ENCODE measurements at regions not wholly inside any gene's neighbourhood (a gene's known extent, or its start where the extent isn't known, plus 50 kb on each side); places are given as distances from the start of the nearest gene placed in this dataset.
"Not testable (repeated sequence)": the region's sequence is repeated elsewhere in the genome, so short reads cannot be mapped to it uniquely, and the experiment has no call there.

DNA sequence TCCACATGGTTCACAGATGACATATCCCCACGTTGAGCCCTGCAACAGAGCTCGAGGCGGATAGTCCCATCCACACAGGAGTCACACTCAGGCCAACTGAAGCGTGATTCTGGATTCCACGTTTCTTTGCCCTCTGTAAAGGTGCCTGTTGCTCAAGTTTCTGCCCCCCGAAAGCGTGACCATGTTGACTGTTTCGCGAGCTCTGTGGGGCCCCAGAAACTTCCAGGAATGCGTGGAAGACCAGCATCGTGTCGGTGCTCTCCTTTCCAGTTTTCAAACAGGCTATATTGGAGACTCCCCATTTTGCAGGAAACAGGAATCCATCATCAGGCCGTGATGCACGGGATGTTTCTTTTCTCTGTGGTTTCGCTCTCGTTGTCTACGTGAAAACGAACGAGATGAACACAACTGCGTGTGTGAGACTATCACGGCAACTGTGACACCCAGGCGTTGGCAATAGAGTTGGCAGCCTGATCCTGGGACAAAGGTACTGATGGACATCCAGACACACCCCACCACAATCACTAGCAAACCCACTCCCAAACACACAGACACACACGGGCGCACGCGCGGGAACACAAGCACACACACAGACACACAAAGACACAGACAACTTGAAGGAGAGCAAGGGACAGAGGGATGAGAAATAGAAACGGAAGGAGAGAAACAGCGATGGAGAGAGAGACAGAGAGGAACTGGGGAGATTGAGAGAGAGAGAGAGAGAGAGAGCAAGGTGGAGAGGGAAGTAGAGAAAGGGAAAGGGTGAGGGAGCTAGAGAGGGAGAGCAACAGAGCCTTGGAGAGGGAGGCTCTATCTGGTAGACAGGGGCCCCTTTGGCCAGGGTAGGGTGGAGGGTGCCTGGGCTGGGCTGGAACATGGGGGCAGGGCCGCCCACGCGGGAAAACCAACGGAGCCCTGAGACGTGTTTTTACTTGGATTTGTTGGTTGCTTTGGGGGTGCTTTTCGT lies 1609.3 kb downstream of the SPATA31A7 start:
- peak; percentile 49 for DNase-seq (ENCODE audit: low read depth)

DNA sequence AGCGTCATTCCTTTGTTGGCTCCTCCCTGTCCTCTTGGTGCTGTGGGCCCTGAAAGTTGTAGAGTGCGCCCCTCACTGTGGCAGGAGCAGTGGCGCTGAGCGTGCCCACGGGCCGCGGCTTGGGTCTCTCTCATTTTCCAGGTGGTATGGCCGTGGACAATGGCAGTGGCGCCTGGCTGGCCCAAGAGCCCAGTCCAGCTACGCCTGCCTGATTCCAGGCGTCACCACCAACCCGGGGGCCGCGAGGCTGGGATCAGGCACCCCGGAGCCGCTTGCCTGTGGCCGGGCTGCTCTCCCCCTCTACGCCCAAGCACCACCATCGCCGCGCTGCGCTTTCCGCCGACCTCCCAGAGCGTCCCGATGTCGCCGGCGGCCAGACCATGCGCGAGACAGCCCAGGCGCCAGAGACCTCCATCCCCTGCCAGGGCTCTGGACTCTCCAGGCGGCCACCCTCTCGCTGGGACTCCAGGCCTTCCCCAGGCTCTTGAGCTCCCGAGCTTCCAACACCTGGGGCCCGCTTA lies 1610.1 kb downstream of the SPATA31A7 start:
- peak; percentile 36 for DNase-seq (ENCODE audit: low read depth)

DNA sequence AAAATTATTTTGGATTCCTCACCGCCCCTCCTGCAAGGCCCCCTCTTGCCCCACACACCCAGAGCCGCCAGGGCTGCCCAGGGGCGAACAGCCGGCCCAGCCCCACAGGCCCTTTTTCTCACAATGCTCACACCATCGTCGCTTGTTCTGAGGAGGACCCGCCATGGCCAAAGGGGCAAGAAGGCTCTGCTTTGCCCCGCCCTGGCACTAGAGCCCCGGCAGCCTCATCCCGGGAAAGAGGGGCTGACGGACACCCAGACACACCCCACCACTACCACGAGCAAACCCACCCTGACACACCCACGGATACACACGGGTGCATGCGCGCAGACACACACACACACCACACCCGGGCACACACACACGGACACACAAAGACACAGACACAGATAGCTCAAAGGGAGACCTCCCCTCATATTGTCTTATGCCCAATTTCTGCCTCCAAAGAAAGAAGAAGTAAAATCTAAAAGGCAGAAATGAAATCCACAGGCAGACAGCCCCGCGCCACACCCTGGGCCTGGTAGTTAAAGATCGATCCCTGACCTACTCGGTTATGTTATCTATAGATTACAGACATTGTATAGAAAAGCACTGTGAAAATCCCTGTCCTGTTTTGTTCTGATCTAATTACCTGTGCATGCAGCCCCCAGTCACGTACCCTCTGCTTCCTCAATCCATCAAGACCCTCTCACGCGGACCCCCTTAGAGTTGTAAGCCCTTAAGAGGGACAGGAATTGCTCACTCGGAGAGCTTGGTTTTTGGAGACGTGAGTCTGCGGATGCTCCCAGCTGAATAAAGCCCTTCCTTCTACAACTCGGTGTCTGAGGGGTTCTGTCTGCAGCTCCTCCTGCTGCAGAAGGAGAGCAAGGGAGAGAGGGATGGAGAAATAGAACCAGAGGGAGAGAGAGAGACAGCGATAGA lies 1610.9 kb downstream of the SPATA31A7 start:
- DNase-seq (ENCODE audit: low read depth), result peak; percentile 31

DNA sequence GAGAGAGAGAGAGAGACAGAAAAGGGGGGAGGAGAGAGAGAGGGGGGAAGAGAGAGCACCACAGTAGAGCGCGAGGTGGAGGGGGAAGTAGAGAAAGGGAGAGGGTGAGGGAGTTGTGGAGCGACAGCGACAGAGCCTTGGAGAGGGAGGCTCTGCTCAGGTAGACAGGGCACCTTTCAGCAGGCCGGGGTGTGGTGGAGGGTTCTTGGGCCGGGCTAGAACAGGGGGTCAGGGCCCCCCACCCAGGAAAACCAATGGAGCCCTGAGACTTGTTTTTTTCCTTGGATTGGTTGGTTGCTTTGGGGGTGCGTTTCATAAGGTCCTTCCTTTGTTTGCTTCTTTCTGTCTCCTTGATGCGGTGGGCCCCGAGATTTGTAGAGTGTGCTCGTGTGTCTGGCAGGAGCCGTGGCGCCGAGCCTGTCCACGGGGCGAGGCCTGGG lies 1611.6 kb downstream of the SPATA31A7 start:
- not testable (repeated sequence) for DNase-seq (ENCODE audit: low read depth)

DNA sequence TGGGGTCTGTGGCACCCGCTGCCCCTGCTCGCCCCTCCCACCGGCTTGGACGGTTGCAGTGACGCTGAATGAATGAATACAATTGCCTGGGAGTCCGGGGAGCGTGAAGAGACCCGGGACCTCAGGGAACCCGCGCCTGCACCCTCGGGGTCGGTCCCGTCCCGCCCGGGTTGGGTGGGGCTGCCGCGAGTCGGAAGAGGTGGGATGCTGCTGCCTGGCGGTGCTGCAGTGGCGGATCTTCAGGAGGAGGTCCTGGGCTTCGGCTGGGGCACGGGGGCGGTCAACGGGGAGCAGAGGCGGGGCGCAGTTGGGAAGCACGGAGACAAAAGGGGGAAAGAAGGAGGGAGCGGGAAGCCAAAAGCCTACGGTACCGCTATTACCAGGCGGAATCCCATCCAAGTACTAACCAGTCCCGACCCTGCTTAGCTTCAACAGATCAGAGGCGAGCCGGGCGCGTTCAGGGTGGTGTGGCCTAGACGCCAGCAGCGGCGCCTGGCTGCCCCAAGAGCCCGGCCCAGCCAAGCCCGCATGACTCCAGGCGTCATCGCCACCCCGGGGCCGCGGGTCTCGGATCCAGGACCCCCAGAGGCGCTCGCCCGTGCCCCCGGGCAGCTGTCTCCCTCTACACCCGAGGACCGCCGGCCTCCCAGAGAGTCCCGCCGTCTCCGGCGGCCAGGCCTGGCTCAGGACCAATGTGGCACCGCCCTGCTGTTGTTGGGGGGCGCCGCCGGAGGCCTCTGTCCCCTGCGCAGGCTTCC lies 1612.3 kb downstream of the SPATA31A7 start:
- DNase-seq (ENCODE audit: low read depth), result peak; percentile 89

DNA sequence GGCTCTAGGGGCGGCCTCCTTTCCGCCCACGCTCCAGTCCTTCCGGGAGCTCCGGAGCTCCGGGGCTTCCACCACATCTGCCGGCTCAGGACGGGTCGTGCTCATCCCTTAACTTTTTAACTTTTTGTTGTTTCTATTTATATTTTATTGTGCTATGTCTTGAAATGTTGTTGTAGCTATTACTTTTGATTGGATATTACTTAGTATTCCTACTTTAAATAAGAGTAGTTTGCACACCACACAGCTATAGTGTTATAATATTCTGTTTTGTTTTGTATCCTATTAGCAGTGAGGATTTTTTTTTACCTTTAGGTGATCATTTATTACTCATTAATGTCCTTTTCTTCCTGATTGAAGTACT lies 1612.9 kb downstream of the SPATA31A7 start:
- not testable (repeated sequence) for DNase-seq (ENCODE audit: low read depth)

DNA sequence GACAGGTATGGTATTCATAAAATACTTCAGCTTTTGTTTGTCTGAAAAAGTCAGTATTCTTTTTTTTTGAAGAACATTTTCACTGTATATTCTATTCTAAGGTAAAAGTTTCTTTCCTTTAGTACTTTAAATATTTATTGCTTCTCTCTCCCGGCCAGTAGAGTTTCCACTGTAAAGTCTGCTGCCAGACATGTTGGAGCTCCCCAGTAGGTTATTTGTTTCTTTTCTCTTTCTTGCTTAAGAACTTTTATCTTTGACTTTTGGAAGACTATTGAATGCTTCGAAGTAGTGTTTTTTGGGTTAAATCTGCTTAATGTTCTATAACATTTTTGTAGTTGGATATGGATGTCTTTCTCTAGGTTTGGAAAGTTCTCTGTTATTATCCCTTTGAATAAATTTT lies 1613.3 kb downstream of the SPATA31A7 start:
- DNase-seq (ENCODE audit: low read depth), result peak; percentile 3

DNA sequence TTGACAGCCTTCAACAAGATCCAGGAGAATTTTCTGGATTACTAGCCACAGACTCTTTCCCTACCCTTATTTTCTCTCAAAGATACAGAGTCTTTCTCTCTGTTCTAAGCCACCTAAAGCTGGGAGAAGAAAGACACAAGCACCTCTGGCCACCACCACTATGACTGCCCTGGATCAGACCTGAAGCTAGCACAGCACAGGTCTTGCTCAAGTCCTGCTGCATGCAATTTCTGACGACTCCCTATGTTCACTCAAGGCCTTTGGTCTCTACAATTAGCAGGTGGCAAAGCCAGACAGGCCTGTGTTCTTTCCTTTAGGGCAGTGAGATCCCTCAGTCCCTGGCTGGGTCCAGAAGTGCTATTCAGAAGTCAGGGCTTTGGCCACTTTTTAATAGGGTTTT lies 1614.5 kb downstream of the SPATA31A7 start:
- DNase-seq (ENCODE audit: low read depth), result not testable (repeated sequence)

DNA sequence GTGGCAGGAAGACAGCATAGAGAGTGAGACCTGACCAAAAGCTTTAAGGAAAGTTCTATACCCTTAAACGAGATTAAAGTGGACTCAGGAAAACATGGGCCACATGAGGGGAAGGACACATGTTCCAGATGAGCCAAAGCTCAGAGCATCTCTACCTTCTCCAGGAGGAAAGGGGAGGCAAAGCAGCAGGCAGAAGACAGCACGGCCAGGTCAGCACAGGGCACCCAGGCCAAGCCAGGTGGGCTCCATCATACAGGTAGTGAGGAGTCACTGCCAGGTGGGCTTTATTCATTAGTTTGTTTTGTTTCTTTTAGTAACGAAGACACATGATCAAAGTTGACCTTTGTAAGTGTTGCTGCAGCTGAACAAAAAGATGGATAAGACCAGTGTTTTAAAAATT lies 1617.6 kb downstream of the SPATA31A7 start:
- DNase-seq (ENCODE audit: low read depth), result not testable (repeated sequence)

DNA sequence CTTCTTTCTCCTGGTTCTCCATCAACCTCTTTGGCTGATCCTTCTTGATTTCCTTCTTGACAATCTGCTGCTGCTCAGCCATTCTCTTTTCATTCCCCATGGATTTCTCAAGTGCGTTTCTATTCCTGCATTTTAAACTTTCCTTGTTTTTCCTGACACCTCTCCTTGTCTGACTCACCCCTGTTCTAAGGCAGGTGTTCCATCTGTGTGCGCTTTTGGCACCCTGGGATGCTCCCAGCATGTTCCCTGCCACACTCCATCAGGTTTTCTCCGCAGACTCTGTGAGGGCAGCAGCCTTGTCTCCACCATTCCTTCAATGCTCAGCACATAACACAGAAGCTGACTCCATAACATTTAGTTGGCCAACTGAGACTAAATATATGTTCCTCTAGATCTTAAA lies 1618.2 kb downstream of the SPATA31A7 start:
- DNase-seq (ENCODE audit: low read depth), result not testable (repeated sequence)

DNA sequence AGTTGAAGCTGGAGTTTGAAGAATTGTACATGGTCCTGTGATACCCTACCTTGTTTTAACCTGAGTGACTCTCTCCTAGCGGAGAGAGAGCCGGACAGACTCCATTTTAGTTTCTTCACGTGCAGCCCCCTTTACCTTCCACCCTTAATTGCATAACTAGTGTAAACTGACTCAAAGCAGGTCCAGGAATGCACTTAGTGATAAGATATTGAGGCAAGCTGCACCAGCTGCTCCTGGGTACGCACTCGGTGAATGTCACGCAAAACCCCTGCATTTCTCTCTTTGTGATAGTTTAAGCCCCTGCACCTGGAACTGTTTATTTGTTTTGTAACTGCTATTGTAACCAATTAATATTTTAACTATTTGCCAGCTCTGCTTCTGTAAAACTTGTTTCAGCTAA lies 1620.5 kb downstream of the SPATA31A7 start:
- not testable (repeated sequence) for DNase-seq (ENCODE audit: low read depth)

DNA sequence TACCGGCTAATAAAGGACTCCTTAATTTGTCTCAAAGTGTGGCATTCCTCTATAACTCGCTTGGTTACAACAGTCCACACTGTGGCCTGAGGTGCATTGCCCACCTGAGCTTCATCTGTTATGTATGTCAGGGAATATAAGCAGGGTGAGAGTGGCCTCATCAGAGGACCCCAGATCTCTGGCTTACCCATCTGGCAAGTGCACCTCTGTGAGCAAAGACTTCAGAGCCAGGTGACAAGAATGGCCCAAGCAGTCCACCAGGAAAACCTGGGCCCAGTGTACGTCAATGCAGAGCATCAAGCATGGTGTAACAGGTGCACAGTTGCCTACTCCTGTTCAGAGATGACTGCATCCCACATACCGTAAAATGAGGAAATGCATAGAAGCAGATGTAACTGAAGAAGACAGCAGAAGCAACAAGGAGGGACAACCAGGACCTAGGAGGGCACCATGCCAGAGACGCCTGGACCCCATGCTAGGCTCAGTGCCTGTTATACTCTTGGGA lies 1621.0 kb downstream of the SPATA31A7 start:
- DNase-seq (ENCODE audit: low read depth), result not testable (repeated sequence)

DNA sequence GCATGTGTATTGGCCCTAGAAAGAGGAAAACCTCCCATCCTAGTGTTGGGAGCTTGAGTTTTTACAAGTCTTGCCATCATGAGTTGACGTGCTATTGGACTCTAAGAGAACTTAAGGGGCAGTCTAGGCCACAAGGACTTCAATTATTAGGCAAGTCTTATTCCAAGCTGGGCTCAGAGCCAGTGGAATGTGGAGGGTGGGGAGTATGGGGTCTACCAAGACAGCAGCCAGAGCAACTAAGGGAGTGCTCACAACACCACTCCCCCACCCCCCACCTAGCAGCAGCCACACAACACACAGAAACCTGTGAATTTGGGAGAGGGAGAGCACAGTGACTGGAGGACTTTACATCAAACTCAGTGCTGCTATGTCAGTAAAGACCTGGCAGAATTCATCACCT lies 1625.6 kb downstream of the SPATA31A7 start:
- DNase-seq (ENCODE audit: low read depth), result not testable (repeated sequence)

DNA sequence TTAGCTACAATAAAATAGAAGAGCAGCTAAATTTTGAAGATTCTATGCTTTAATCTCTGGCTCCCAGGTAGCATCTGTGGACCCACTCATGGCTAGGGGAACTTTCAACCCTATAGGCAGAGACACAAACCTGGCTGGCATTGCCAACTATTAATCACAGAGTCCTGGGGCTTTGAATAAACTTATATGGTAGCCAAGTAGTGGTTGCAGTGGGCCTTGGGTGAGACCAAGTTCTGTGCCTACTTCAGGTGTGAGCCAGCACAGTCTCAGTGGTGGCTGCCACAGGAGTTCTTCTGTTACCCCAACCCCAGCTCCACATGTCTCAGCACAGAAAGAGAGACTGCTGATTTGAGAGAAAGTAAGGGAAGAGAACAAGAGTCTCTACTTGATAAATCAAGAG lies 1626.5 kb downstream of the SPATA31A7 start:
- not testable (repeated sequence) for DNase-seq (ENCODE audit: low read depth)

DNA sequence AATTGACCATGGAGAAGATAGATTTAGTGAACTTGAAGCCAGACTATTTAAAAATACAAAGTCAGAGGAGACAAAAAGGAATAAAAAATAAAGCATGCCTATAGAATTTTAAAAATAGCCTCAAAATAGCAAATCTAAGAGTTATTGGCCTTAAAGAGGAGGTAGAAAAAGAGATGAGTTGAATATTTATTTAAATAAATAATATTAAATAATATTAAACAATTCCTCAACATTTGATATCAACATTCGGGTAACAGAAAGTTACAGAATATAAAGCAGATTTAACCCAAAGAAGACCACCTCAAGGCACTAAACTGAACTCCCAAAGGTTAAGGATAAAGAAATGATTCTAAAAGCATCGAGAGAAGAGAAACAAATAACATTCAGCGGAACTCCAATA lies 1627.4 kb downstream of the SPATA31A7 start:
- not testable (repeated sequence) for DNase-seq (ENCODE audit: low read depth)

DNA sequence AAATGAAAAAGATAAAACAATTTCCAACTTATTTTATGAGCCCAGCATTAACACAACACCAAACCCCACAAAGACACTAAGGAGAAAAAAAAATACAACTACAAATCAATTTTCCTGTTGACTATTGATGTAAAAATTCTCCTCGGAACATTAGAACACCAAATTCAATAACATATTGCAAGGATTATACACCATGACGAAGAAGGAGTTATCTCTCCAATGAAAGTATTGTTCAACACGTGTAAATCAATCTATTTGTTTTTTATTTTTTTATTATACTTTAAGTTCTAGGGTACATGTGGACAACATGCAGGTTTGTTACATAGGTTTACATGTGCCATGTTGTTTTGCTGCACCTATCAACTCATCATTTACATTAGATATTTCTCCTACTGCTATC lies 1632.3 kb downstream of the SPATA31A7 start:
- DNase-seq (ENCODE audit: low read depth), result not testable (repeated sequence)

DNA sequence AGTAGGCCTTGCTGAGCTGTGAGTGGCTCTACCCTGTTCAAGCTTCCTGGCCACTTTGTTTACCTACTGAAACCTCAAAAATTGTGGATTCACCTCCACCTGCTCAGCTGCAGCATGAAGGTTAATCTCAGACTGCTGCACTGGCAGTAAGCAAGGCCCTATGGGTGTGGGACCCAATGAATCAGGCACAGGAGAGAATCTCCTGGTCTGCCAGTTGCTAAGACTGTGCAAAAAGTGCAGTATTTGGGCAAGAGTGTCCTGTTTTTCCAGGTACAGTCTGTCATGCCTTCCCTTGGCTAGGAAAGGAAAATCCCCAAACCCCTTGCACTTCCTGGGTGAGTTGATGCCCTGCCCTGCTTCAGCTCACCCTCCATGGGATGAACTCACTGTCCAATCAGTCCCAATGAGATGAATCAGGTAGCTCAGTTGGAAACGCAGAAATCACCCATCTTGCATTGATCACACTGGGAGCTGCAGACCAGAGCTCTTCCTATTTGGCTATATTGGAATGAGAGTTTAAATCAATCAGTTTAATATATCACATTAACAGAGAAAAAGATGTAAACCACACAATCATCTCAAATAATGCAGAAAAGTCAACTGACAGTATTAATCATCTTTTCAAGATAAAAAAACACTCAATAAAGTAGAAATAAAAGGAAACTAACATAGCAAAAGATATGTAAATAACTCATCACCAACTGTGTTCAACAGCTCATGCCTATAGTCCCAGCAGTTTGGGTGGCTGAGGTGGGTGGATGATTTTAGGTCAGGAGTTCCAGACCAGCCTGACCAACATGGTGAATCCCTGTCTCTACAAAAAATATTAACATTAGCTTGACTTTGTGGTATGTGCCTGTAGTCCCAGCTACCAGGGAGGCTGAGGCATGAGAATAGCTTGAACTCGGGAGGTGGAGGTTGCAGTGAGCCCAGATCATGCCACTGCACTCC lies 1638.4 kb downstream of the SPATA31A7 start:
- DNase-seq (ENCODE audit: low read depth), result not testable (repeated sequence)

DNA sequence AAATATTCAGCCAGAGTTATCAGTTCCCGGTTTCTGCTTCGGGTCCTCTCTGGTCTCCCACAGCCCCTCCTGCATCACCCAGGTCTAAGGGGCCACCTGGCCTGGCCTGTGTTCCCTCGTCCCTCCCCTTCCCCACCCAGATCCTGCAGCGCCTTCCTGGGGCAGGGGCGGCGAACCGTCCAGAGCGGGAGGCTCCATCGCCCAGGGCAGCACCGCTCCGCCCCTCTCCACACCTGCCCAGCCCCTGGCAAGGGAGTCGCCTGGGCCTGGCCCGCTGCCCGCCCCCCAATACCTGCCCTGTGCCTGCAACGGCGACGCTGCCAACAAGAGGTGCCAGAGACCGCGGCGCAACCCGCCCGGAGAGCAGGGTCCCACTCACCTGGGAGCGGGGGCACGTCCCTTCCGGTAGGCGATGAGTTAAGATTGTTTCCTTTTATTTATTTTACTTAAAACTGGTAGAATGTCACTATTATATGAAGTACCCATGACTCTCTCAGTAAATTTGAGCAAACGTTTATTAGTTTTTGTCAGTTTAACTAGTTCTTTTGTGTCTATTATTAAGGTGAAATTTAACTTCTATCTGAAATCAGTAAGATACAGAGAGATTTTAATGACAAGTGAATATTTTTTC lies 1641.1 kb downstream of the SPATA31A7 start:
- DNase-seq (ENCODE audit: low read depth), result not testable (repeated sequence)

DNA sequence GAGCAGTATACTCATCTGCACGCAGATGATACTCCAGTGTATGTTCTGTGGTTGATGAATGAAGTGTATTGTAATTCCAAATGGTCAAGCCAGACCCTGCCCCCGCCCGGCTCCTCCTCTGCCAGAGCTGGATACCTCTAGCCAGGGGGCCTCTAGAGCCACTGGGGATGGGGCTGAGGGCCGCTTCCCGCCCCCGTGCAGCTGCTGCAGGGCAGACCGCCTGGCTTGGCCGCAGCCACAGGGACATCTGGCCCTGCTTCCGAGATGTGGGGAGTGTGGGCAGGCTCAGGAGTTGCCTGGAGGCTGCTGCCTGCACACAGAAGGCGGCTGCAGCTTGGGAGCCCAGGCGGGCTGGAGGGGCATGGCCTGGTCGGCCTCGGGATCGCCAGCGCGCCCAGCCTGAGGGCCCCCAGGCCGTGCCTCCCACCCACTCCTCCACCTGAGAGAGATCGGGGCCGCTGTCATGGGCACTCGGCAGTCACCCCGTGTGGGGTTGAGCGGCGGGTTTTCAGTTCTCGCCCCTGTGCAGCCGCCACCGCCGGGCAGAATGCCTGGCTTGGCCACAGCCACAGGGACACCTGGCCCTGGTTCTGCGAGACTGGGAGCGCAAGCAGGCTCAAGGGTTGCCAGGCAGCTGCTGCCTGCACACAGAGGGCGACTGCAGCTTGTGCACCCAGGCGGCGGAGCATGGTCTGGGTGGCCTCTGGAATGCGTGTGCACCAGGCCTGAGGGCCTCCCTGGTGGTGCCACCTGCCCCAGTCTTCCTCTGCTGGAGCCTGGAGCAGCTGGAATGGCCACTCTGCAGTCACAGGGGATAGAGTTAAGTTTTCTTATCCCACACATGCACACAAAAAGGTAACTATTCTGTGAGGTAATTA lies 1643.7 kb downstream of the SPATA31A7 start:
- DNase-seq (ENCODE audit: low read depth), result not testable (repeated sequence)

Measured in EH (cell line).